GM21529 (cell line): ENCODE measurements at regions not wholly inside any gene's neighbourhood (a gene's known extent, or its start where the extent isn't known, plus 50 kb on each side); places are given as distances from the start of the nearest gene placed in this dataset.
A peak's percentile ranks its signal among the peaks of the same experiment; 100 is the strongest.
"Not testable (repeated sequence)": the region's sequence is repeated elsewhere in the genome, so short reads cannot be mapped to it uniquely, and the experiment has no call there.

Experiments
- ATAC-seq: cut with Tn5 transposase; IDR thresholded peaks from one replicate; pipeline ENCODE4 v1.9.1; 2021; ENCODE audit not compliant: unreplicated experiment

GRCh38 chr12:59407799-59408198 lies 188.0 kb upstream of the SLC16A7 start:
- no peak for ATAC-seq

GRCh38 chr12:59405992-59406391 lies 189.8 kb upstream of the SLC16A7 start:
- ATAC-seq = peak; percentile 96

GRCh38 chr12:59404109-59404650 lies 191.6 kb upstream of the SLC16A7 start:
- ATAC-seq = no peak

GRCh38 chr12:59403259-59403932 lies 192.4 kb upstream of the SLC16A7 start:
- ATAC-seq = no peak

GRCh38 chr12:59401862-59402261 lies 194.0 kb upstream of the SLC16A7 start:
- ATAC-seq = no peak

- ATAC-seq = no peak
Measured at GRCh38 chr12:59398164-59398563, 197.7 kb upstream of the SLC16A7 start.

- no peak for ATAC-seq
Measured at GRCh38 chr12:59396919-59397318, 198.9 kb upstream of the SLC16A7 start.

GRCh38 chr12:59396519-59396918 lies 199.3 kb upstream of the SLC16A7 start:
- ATAC-seq = no peak

GRCh38 chr12:59395310-59395709 lies 200.5 kb upstream of the SLC16A7 start:
- ATAC-seq = not testable (repeated sequence)

GRCh38 chr12:59393506-59393905 lies 202.3 kb upstream of the SLC16A7 start:
- no peak for ATAC-seq

- ATAC-seq = no peak
Measured at GRCh38 chr12:59389968-59390576, 205.8 kb upstream of the SLC16A7 start.

GRCh38 chr12:59388694-59389093 lies 207.1 kb upstream of the SLC16A7 start:
- no peak for ATAC-seq

- ATAC-seq = no peak
Measured at GRCh38 chr12:59388176-59388575, 207.7 kb upstream of the SLC16A7 start.

- no peak for ATAC-seq
Measured at GRCh38 chr12:59386236-59386635, 209.6 kb upstream of the SLC16A7 start.

GRCh38 chr12:59383079-59383822 lies 212.6 kb upstream of the SLC16A7 start:
- ATAC-seq = no peak

- ATAC-seq = no peak
Measured at GRCh38 chr12:59382282-59383078, 213.3 kb upstream of the SLC16A7 start.

- no peak for ATAC-seq
Measured at GRCh38 chr12:59381106-59381505, 214.7 kb upstream of the SLC16A7 start.

- no peak for ATAC-seq
Measured at GRCh38 chr12:59375633-59376032, 220.2 kb upstream of the SLC16A7 start.

- no peak for ATAC-seq
Measured at GRCh38 chr12:59374783-59375182, 221.0 kb upstream of the SLC16A7 start.

- peak; percentile 52 for ATAC-seq
Measured at GRCh38 chr12:59372956-59373355, 222.9 kb upstream of the SLC16A7 start.

GRCh38 chr12:59370933-59371332 lies 224.9 kb upstream of the SLC16A7 start:
- ATAC-seq = no peak
